GM12873 (cell line): ENCODE measurements at regions not wholly inside any gene's neighbourhood (a gene's known extent, or its start where the extent isn't known, plus 50 kb on each side); places are given as distances from the start of the nearest gene placed in this dataset.

Source experiments
- CTCF ChIP-seq: IDR thresholded peaks from 2 replicates; pipeline ENCODE4 v1.5.1; 2012; ENCODE audit warnings: low read depth, mild to moderate bottlenecking, moderate library complexity, low read length, control low read depth; ENCODE audit not compliant: insufficient read depth; ENCODE audit errors: missing control alignments

GRCh38 chr2:128801576-128801975 is 482.9 kb upstream of the HS6ST1 start:
- no peak for TF ChIP-seq CTCF

GRCh38 chr2:128803222-128803621 is 484.6 kb upstream of the HS6ST1 start:
- TF ChIP-seq CTCF: no peak

GRCh38 chr2:128805237-128805636 is 486.6 kb upstream of the HS6ST1 start:
- no peak for TF ChIP-seq CTCF

GRCh38 chr2:128805918-128806317 is 487.2 kb upstream of the HS6ST1 start:
- no peak for TF ChIP-seq CTCF

- TF ChIP-seq CTCF: no peak
Measured at GRCh38 chr2:128807317-128807716, 488.6 kb upstream of the HS6ST1 start.

GRCh38 chr2:128808462-128809258 is 490.0 kb upstream of the HS6ST1 start:
- TF ChIP-seq CTCF: no peak

- TF ChIP-seq CTCF: no peak
Measured at GRCh38 chr2:128809259-128809636, 490.6 kb upstream of the HS6ST1 start.
